ENCODE measurements at regions not wholly inside any gene's neighbourhood (a gene's known extent, or its start where the extent isn't known, plus 50 kb on each side); places are given as distances from the start of the nearest gene placed in this dataset.
"Not testable (repeated sequence)": the region's sequence is repeated elsewhere in the genome, so short reads cannot be mapped to it uniquely, and the experiment has no call there.

GRCh38 chr1:116195077-116195868 lies 84.1 kb downstream of the MAB21L3 start:
- DNase-seq (no peak), ATAC-seq (no peak)
- intact Hi-C loops (cut with DNase I), result no loop called here
- H3K27ac ChIP-seq, result no peak overlapping the region
- no peak overlapping the region for H3K4me3 ChIP-seq
- WGBS, 2 donors, result 7 to 18% methylated on average over 1 of the region's 1 CpG
- no peaks in the 10 kb centered on the region for H3K27me3 ChIP-seq
- no peak for TF ChIP-seq POLR2A (IDR thresholded peaks at IDR 0.05)
- H3K36me3 ChIP-seq (replicated peaks in 1 of 2; ENCODE audit: insufficient read depth in 1 of 2, low read depth in 2 of 2), result no peaks in the 10 kb centered on the region
- H3K9me3 ChIP-seq, result no peaks in the 10 kb centered on the region
- peaks cover 11% of the 10 kb centered on the region for H3K4me1 ChIP-seq

GRCh38 chr1:116200343-116200742 lies 89.1 kb downstream of the MAB21L3 start:
- H3K4me3 ChIP-seq; DNase-seq; intact Hi-C loops (cut with DNase I); ATAC-seq; H3K27ac ChIP-seq; H3K27me3 ChIP-seq; H3K9me3 ChIP-seq; H3K36me3 ChIP-seq (replicated peaks in 1 of 2; ENCODE audit: insufficient read depth in 1 of 2, low read depth in 2 of 2); H3K4me1 ChIP-seq: not testable (repeated sequence)
- 66 to 97% methylated on average over 2 of the region's 2 CpGs for WGBS, 2 donors

- no peaks in the 10 kb centered on the region for H3K27me3 ChIP-seq
- no peaks in the 10 kb centered on the region for H3K36me3 ChIP-seq (replicated peaks in 1 of 2; ENCODE audit: insufficient read depth in 1 of 2, low read depth in 2 of 2)
- H3K27ac ChIP-seq, result no peak overlapping the region
- DNase-seq (no peak), ATAC-seq (no peak)
- WGBS, 2 donors, result 85 to 91% methylated on average over 3 of the region's 3 CpGs
- H3K4me1 ChIP-seq, result peaks cover 5% of the 10 kb centered on the region
- no peak overlapping the region for H3K4me3 ChIP-seq
- intact Hi-C loops (cut with DNase I), result no loop called here
- TF ChIP-seq, protein P1, sequence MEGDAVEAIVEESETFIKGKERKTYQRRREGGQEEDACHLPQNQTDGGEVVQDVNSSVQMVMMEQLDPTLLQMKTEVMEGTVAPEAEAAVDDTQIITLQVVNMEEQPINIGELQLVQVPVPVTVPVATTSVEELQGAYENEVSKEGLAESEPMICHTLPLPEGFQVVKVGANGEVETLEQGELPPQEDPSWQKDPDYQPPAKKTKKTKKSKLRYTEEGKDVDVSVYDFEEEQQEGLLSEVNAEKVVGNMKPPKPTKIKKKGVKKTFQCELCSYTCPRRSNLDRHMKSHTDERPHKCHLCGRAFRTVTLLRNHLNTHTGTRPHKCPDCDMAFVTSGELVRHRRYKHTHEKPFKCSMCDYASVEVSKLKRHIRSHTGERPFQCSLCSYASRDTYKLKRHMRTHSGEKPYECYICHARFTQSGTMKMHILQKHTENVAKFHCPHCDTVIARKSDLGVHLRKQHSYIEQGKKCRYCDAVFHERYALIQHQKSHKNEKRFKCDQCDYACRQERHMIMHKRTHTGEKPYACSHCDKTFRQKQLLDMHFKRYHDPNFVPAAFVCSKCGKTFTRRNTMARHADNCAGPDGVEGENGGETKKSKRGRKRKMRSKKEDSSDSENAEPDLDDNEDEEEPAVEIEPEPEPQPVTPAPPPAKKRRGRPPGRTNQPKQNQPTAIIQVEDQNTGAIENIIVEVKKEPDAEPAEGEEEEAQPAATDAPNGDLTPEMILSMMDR (IDR thresholded peaks at IDR 0.05), result no peak
- TF ChIP-seq POLR2A (IDR thresholded peaks at IDR 0.05), result no peak
- no peaks in the 10 kb centered on the region for H3K9me3 ChIP-seq
Measured at GRCh38 chr1:116201911-116202310, 90.7 kb downstream of the MAB21L3 start.

GRCh38 chr1:116203181-116203723 lies 92.1 kb downstream of the MAB21L3 start:
- Histone ChIP-seq H3K27ac (peak overlapping the region in 3 of 4 donors; percentile 47 to 67 (median 58)), H3K4me1 (peaks cover 5% of the 10 kb centered on the region), H3K36me3 (replicated peaks in 1 of 2; ENCODE audit: insufficient read depth in 1 of 2, low read depth in 2 of 2) (no peaks in the 10 kb centered on the region), H3K9me3 (no peaks in the 10 kb centered on the region), H3K4me3 (no peak overlapping the region), H3K27me3 (no peaks in the 10 kb centered on the region)
- peak; percentile 15 to 47 (median 31) for DNase-seq
- TF ChIP-seq, protein P1 (IDR thresholded peaks at IDR 0.05), result peak in 3 of 7 experiments; percentile 10 to 27 (median 22)
- TF ChIP-seq POLR2A (IDR thresholded peaks at IDR 0.05), result no peak
- intact Hi-C loops (cut with DNase I), result no loop called here
- 48 to 49% methylated on average over 5 of the region's 5 CpGs for WGBS, 2 donors
- peak; percentile 59 for ATAC-seq

DNA sequence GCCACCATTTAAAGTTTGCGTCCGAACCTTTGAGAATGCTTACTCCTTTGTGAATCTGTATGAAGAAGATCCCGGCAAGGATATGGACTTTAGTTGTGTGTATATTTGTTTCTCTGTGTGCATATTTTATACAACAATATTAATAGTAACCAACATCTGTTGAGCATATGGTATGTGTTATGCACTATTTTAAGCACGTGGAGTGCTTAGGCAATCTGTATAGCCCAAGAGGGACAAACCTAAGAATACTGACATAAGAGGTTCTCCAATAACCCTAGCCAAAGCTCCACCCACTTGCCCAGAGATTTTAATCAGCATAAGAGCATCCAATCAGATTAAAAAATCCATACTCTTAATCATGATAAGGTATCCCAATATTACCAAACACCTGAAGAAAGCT lies 92.7 kb downstream of the MAB21L3 start:
- intact Hi-C loops (cut with DNase I), result no loop called here

More for the DNA sequence above, 92.7 kb downstream of the MAB21L3 start:
- H3K27me3 ChIP-seq, result no peaks in the 10 kb centered on the region
- H3K4me3 ChIP-seq, result no peak overlapping the region
- no peaks in the 10 kb centered on the region for H3K36me3 ChIP-seq (replicated peaks in 1 of 2; ENCODE audit: insufficient read depth in 1 of 2, low read depth in 2 of 2)
- DNase-seq (no peak), ATAC-seq (no peak)
- H3K4me1 ChIP-seq, result peaks cover 5% of the 10 kb centered on the region
- peak overlapping the region in 2 of 4 donors; percentile 58 to 67 for H3K27ac ChIP-seq
- TF ChIP-seq POLR2A (IDR thresholded peaks at IDR 0.05), result no peak
- TF ChIP-seq, protein P1 (IDR thresholded peaks at IDR 0.05), result no peak
- no peaks in the 10 kb centered on the region for H3K9me3 ChIP-seq
- 72 to 88% methylated on average over 4 of the region's 4 CpGs for WGBS, 2 donors
